Common myeloid progenitor, CD34-positive (primary cell): ENCODE measurements at regions not wholly inside any gene's neighbourhood (a gene's known extent, or its start where the extent isn't known, plus 50 kb on each side); places are given as distances from the start of the nearest gene placed in this dataset.

Source experiments
- CTCF ChIA-PET: fragments of 350-600 bp; sonication (Branson Sonifier 250); formaldehyde crosslinking; loops from one replicate; lab custom pipeline; 2021; ENCODE audit warnings: antibody characterized with exemption; lab: Charles Lee
- POLR2A ChIA-PET: fragments of 350-600 bp; sonication (Branson Sonifier 250); formaldehyde crosslinking; loops from one replicate; lab custom pipeline; 2021; ENCODE audit warnings: antibody characterized with exemption; lab: Charles Lee
- DNase-seq, 3 donors: peaks; one replicate each; pipeline versions ENCODE4 v3.0.0 to v3.0.0-alpha.2; 2013
- H3K27ac ChIP-seq, 2 experiments: 1 replicate in 1 of 2; 2 replicates in 1 of 2; pipeline ENCODE4 v1.7.0; 2013; ENCODE audit warnings: inconsistent platforms in 2 of 2, low read length in 2 of 2, mild to moderate bottlenecking in 2 of 2, low read depth in 1 of 2, moderate library complexity in 1 of 2; ENCODE audit not compliant: severe bottlenecking in 2 of 2, insufficient read depth in 1 of 2, poor library complexity in 1 of 2
- H3K27me3 ChIP-seq, 5 experiments: replicated peaks in 2 of 5; 1 replicate in 3 of 5; 2 replicates in 2 of 5; pipeline versions ENCODE4 v1.6.1 to v1.7.0; 2013; ENCODE audit warnings: low read length in 4 of 5, mild to moderate bottlenecking in 2 of 5, moderate library complexity in 2 of 5, inconsistent platforms in 1 of 5; ENCODE audit not compliant: insufficient read depth in 5 of 5, control insufficient read depth in 4 of 5
- H3K36me3 ChIP-seq, 4 experiments: 1 replicate in 2 of 4; 2 replicates in 2 of 4; pipeline versions ENCODE4 v1.6.1 to v1.7.0; 2013; ENCODE audit warnings: low read length in 3 of 4, control low read depth in 1 of 4, mild to moderate bottlenecking in 1 of 4; ENCODE audit not compliant: control insufficient read depth in 4 of 4, insufficient read depth in 4 of 4
- H3K4me1 ChIP-seq, 4 experiments: 1 replicate in 3 of 4; 2 replicates in 1 of 4; pipeline versions ENCODE4 v1.6.1 to v1.7.1; 2013; ENCODE audit warnings: low read length in 3 of 4, mild to moderate bottlenecking in 3 of 4, control low read depth in 1 of 4, inconsistent platforms in 1 of 4, moderate library complexity in 1 of 4; ENCODE audit not compliant: control insufficient read depth in 4 of 4, insufficient read depth in 4 of 4; ENCODE audit errors: control extremely low read depth in 1 of 4
- H3K4me3 ChIP-seq, 7 experiments: 1 replicate in 4 of 7; 2 replicates in 3 of 7; pipeline versions ENCODE4 v1.5.1 to v1.7.0; 2013; ENCODE audit warnings: mild to moderate bottlenecking in 7 of 7, low read length in 6 of 7, moderate library complexity in 6 of 7, inconsistent platforms in 2 of 7, low read depth in 2 of 7, control low read depth in 1 of 7; ENCODE audit not compliant: insufficient read depth in 4 of 7, control insufficient read depth in 1 of 7; ENCODE audit errors: extremely low read depth in 1 of 7
- H3K9me3 ChIP-seq, 5 experiments: 1 replicate in 4 of 5; 2 replicates in 1 of 5; pipeline versions ENCODE4 v1.6.1 to v1.7.1; 2013; ENCODE audit warnings: low read length in 4 of 5, mild to moderate bottlenecking in 2 of 5, inconsistent platforms in 1 of 5, low read depth in 1 of 5, moderate library complexity in 1 of 5; ENCODE audit not compliant: control insufficient read depth in 4 of 5, insufficient read depth in 2 of 5; ENCODE audit errors: control extremely low read depth in 1 of 5
- WGBS: methylation state at CpG from one replicate; pipeline ENCODE4 v1.1.5; 2013; ENCODE audit not compliant: insufficient coverage; 5-methylcytosine and 5-hydroxymethylcytosine counted together

- ChIA-PET CTCF (no interaction called here), POLR2A (no interaction called here)
- H3K4me3 ChIP-seq: no peak overlapping the region
- H3K36me3 ChIP-seq: no peaks in the 10 kb centered on the region
- peaks cover 2 to 11% (median 4%) of the 10 kb centered on the region in 5 experiments for H3K9me3 ChIP-seq
- no peak overlapping the region for H3K27ac ChIP-seq
- no peaks in the 10 kb centered on the region for H3K27me3 ChIP-seq
- DNase-seq: peak; percentile 10 to 49 (median 26)
- H3K4me1 ChIP-seq: peaks cover 0 to 5% (median 0%) of the 10 kb centered on the region in 4 experiments
- no CpG with 5 or more reads among the region's 2 CpGs for WGBS
Observed at GRCh38 chr12:90287585-90287984, 578.9 kb upstream of the ATP2B1 start.

GRCh38 chr12:90281154-90281868 lies 572.7 kb upstream of the ATP2B1 start:
- H3K4me1 ChIP-seq: peaks cover 0 to 3% (median 0%) of the 10 kb centered on the region in 4 experiments
- no peaks in the 10 kb centered on the region for H3K27me3 ChIP-seq
- WGBS: 91% methylated on average over 1 of the region's 1 CpG
- DNase-seq: no peak
- CTCF ChIA-PET: no interaction called here
- H3K27ac ChIP-seq: no peak overlapping the region
- H3K36me3 ChIP-seq: no peaks in the 10 kb centered on the region
- POLR2A ChIA-PET: no interaction called here
- H3K4me3 ChIP-seq: no peak overlapping the region
- H3K9me3 ChIP-seq: peaks cover 1 to 14% (median 10%) of the 10 kb centered on the region in 5 experiments

GRCh38 chr12:90280564-90281058 lies 572.0 kb upstream of the ATP2B1 start:
- Histone ChIP-seq H3K27me3 (no peaks in the 10 kb centered on the region), H3K4me3 (no peak overlapping the region), H3K4me1 (peaks cover 0 to 3% (median 0%) of the 10 kb centered on the region in 4 experiments), H3K9me3 (peaks cover 1 to 14% (median 10%) of the 10 kb centered on the region in 5 experiments), H3K36me3 (no peaks in the 10 kb centered on the region), H3K27ac (no peak overlapping the region)
- ChIA-PET CTCF (no interaction called here), POLR2A (no interaction called here)
- peak in 2 of 3 donors; percentile 26 to 32 for DNase-seq
- WGBS: 0% methylated on average over 1 of the region's 1 CpG

GRCh38 chr12:90280033-90280432 lies 571.4 kb upstream of the ATP2B1 start:
- H3K4me1 ChIP-seq: peaks cover 0 to 3% (median 0%) of the 10 kb centered on the region in 4 experiments
- H3K9me3 ChIP-seq: peaks cover 1 to 14% (median 10%) of the 10 kb centered on the region in 5 experiments
- no peaks in the 10 kb centered on the region for H3K27me3 ChIP-seq
- H3K4me3 ChIP-seq: no peak overlapping the region
- no peak for DNase-seq
- ChIA-PET CTCF (interaction anchor here (0.8 to 0.9 kb wide), 2 partner anchors 421 to 737 kb away, joined by 3 read pairs; no protein-coding TSS in a partner anchor), POLR2A (no interaction called here)
- H3K27ac ChIP-seq: no peak overlapping the region
- no CpG with 5 or more reads among the region's 1 CpG for WGBS
- no peaks in the 10 kb centered on the region for H3K36me3 ChIP-seq

GRCh38 chr12:90275088-90275487 lies 566.5 kb upstream of the ATP2B1 start:
- Histone ChIP-seq H3K4me1 (peaks cover 0 to 3% (median 0%) of the 10 kb centered on the region in 4 experiments), H3K36me3 (no peaks in the 10 kb centered on the region), H3K4me3 (no peak overlapping the region), H3K27ac (no peak overlapping the region), H3K27me3 (no peaks in the 10 kb centered on the region), H3K9me3 (peaks cover 0 to 1% (median 0%) of the 10 kb centered on the region in 5 experiments)
- DNase-seq: no peak
- CTCF ChIA-PET: interaction anchor here (1.0 kb wide), 1 partner anchor 19 kb away, joined by 3 read pairs; no protein-coding TSS in a partner anchor
- 100% methylated on average over 2 of the region's 2 CpGs for WGBS
- POLR2A ChIA-PET: no interaction called here

GRCh38 chr12:90274407-90274806 lies 565.8 kb upstream of the ATP2B1 start:
- no peak for DNase-seq
- Histone ChIP-seq H3K36me3 (no peaks in the 10 kb centered on the region), H3K27me3 (no peaks in the 10 kb centered on the region), H3K4me1 (peaks cover 0 to 3% (median 0%) of the 10 kb centered on the region in 4 experiments), H3K4me3 (no peak overlapping the region), H3K9me3 (peaks cover 0 to 1% (median 0%) of the 10 kb centered on the region in 5 experiments), H3K27ac (no peak overlapping the region)
- WGBS: no CpG with 5 or more reads among the region's 1 CpG
- ChIA-PET CTCF (no interaction called here), POLR2A (no interaction called here)

GRCh38 chr12:90268574-90268973 lies 559.9 kb upstream of the ATP2B1 start:
- WGBS: 100% methylated on average over 1 of the region's 3 CpGs
- no peak overlapping the region for H3K4me3 ChIP-seq
- H3K27me3 ChIP-seq: no peaks in the 10 kb centered on the region
- H3K4me1 ChIP-seq: no peaks in the 10 kb centered on the region
- no peaks in the 10 kb centered on the region for H3K36me3 ChIP-seq
- DNase-seq: no peak
- no peak overlapping the region for H3K27ac ChIP-seq
- POLR2A ChIA-PET: no interaction called here
- H3K9me3 ChIP-seq: no peaks in the 10 kb centered on the region
- CTCF ChIA-PET: no interaction called here
